ENCODE measurements at regions not wholly inside any gene's neighbourhood (a gene's known extent, or its start where the extent isn't known, plus 50 kb on each side); places are given as distances from the start of the nearest gene placed in this dataset.

DNA sequence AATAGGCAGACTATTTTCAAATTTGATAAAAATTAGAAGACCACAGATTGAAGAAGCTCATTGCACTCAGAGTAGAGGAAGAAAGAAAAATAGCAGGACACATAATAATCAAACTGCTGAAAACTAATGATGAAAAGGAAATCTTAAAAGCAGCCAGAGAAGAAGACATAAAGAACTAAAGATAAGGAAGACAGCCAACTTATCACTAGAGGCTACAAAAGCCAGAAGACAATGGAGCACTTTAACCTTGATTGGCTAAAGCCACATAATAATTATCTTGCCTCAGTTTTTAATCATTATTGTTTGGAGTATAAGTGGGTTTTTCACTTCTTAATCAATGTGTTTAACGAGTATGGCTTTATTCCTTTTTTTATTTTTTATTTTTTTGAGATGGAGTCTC, 397.6 kb downstream of the RNF144B start:
- Histone ChIP-seq H3K9me3 (ENCODE audit: control insufficient read depth in 1 of 2, insufficient read depth in 1 of 2, low read depth in 1 of 2, low read length in 2 of 2) (no peaks in the 10 kb centered on the region), H3K9me2 (ENCODE audit: insufficient read depth) (no peaks in the 10 kb centered on the region), H3K4me1 (ENCODE audit: control insufficient read depth in 1 of 2, insufficient read depth in 2 of 2, low read length in 2 of 2) (no peaks in the 10 kb centered on the region), H3K9ac (ENCODE audit: low read length) (no peak overlapping the region), H2AFZ (ENCODE audit: low read depth, low read length, poor library complexity, severe bottlenecking) (no peak overlapping the region), H3K79me2 (ENCODE audit: insufficient read depth, low read length) (no peaks in the 10 kb centered on the region), H3K4me2 (ENCODE audit: low read length) (no peak overlapping the region), H3K27ac (ENCODE audit: low read depth, low read length) (no peak overlapping the region), H4K20me1 (ENCODE audit: insufficient read depth) (no peaks in the 10 kb centered on the region), H3K27me3 (ENCODE audit: insufficient read depth, low read length) (no peaks in the 10 kb centered on the region), H3K4me3 (replicated peaks in 1 of 2; ENCODE audit: low read depth in 1 of 2, low read length in 2 of 2) (no peak overlapping the region), H3K36me3 (ENCODE audit: control insufficient read depth in 1 of 2, insufficient read depth in 2 of 2, low read length in 2 of 2) (no peaks in the 10 kb centered on the region)
- no TSS peak for BruUV-seq (replicated peaks)
- ChIA-PET POLR2A (no interaction called here), CTCF (no interaction called here), RAD21 (ENCODE audit: low non-redundant PET in 1 of 2, low total read pairs in 2 of 2, uncharacterized antibody in 2 of 2, unreplicated experiment in 2 of 2) (no interaction called here)
- TF ChIP-seq FOSL1 (IDR thresholded peaks at IDR 0.05; ENCODE audit: low read depth): no peak
- no peak for TF ChIP-seq EGR1 (IDR thresholded peaks at IDR 0.05; ENCODE audit: low read depth)
- no peak for TF ChIP-seq SRF (IDR thresholded peaks at IDR 0.05; ENCODE audit: low read depth)
- TF ChIP-seq POLR2A (IDR thresholded peaks at IDR 0.05; ENCODE audit: borderline replicate concordance, extremely low read depth, insufficient read depth, insufficient read length): no peak
- DNase-seq (ENCODE audit: low read depth, low spot score): no peak
- intact Hi-C loops (cut with micrococcal nuclease): no loop called here
- no peak for ATAC-seq

DNA sequence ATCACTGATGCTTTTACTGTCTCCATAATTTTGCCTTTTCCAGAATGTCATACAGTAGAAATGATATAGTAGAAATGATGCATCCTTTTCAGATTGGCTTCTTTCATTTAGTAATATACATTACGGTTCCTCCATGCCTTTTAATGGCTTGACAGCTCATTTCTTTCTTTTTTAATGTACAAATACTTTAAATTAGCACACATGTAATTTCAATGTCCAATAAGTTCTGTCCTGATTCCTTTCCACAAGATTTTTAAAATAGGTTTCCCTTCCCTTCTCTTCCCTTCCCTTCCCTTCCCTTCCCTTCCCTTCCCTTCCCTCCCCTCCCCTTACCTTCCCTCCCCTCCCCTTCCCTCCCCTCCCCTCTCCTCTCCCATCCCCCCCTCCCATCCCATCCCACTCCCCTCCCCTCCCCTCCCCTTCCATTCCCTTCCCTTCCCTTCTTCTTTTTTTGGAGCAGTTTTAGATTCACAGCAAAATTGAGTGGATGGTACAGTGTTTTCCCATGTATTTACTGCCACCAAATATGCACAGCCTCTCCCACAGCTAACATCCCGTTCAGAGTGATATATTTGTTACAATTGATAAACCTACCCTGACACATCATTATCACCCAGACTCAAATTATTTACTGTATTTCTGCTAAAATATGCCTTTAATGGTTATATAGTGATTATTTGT, 398.8 kb downstream of the RNF144B start:
- ATAC-seq (no peak), DNase-seq (ENCODE audit: low read depth, low spot score) (no peak)
- TF ChIP-seq CBX3 (IDR thresholded peaks at IDR 0.05; ENCODE audit: low read depth) (no peak), EGR1 (IDR thresholded peaks at IDR 0.05; ENCODE audit: low read depth) (no peak), POLR2AphosphoS5 (IDR thresholded peaks at IDR 0.05; ENCODE audit: low read depth, low read length) (no peak), SRF (IDR thresholded peaks at IDR 0.05; ENCODE audit: low read depth) (no peak), SIN3A (IDR thresholded peaks at IDR 0.05; ENCODE audit: low read depth) (no peak), POLR2A (IDR thresholded peaks at IDR 0.05; ENCODE audit: borderline replicate concordance, extremely low read depth, insufficient read depth, insufficient read length) (no peak), FOSL1 (IDR thresholded peaks at IDR 0.05; ENCODE audit: low read depth) (no peak), YY1 (IDR thresholded peaks at IDR 0.05; ENCODE audit: extremely low read depth, insufficient replicate concordance, low read depth, low read length) (no peak), REST (IDR thresholded peaks at IDR 0.05; ENCODE audit: low read depth) (no peak), EZH2phosphoT487 (IDR thresholded peaks at IDR 0.05; ENCODE audit: borderline replicate concordance) (no peak)
- TF ChIP-seq, protein P1, sequence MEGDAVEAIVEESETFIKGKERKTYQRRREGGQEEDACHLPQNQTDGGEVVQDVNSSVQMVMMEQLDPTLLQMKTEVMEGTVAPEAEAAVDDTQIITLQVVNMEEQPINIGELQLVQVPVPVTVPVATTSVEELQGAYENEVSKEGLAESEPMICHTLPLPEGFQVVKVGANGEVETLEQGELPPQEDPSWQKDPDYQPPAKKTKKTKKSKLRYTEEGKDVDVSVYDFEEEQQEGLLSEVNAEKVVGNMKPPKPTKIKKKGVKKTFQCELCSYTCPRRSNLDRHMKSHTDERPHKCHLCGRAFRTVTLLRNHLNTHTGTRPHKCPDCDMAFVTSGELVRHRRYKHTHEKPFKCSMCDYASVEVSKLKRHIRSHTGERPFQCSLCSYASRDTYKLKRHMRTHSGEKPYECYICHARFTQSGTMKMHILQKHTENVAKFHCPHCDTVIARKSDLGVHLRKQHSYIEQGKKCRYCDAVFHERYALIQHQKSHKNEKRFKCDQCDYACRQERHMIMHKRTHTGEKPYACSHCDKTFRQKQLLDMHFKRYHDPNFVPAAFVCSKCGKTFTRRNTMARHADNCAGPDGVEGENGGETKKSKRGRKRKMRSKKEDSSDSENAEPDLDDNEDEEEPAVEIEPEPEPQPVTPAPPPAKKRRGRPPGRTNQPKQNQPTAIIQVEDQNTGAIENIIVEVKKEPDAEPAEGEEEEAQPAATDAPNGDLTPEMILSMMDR (IDR thresholded peaks at IDR 0.05 in 2 of 3, conservative IDR thresholded peaks at IDR 0.05 in 1 of 3; ENCODE audit: borderline replicate concordance in 1 of 3, insufficient read depth in 1 of 3, low read depth in 2 of 3, low read length in 2 of 3): no peak
- no peaks in the 10 kb centered on the region for H3K36me3 ChIP-seq (ENCODE audit: control insufficient read depth in 1 of 2, insufficient read depth in 2 of 2, low read length in 2 of 2)
- H3K27ac ChIP-seq (ENCODE audit: low read depth, low read length): no peak overlapping the region
- ChIA-PET CTCF (no interaction called here), POLR2A (no interaction called here), RAD21 (ENCODE audit: low non-redundant PET in 1 of 2, low total read pairs in 2 of 2, uncharacterized antibody in 2 of 2, unreplicated experiment in 2 of 2) (no interaction called here)
- BruUV-seq (replicated peaks): no TSS peak
- no peak overlapping the region for H3K9ac ChIP-seq (ENCODE audit: low read length)
- intact Hi-C loops (cut with micrococcal nuclease): no loop called here
- no peak overlapping the region for H2AFZ ChIP-seq (ENCODE audit: low read depth, low read length, poor library complexity, severe bottlenecking)
- no peaks in the 10 kb centered on the region for H3K79me2 ChIP-seq (ENCODE audit: insufficient read depth, low read length)
- H4K20me1 ChIP-seq (ENCODE audit: insufficient read depth): no peaks in the 10 kb centered on the region
- H3K4me2 ChIP-seq (ENCODE audit: low read length): no peak overlapping the region
- H3K4me3 ChIP-seq (replicated peaks in 1 of 2; ENCODE audit: low read depth in 1 of 2, low read length in 2 of 2): no peak overlapping the region
- no peaks in the 10 kb centered on the region for H3K9me2 ChIP-seq (ENCODE audit: insufficient read depth)
- no peaks in the 10 kb centered on the region for H3K4me1 ChIP-seq (ENCODE audit: control insufficient read depth in 1 of 2, insufficient read depth in 2 of 2, low read length in 2 of 2)
- H3K27me3 ChIP-seq (ENCODE audit: insufficient read depth, low read length): no peaks in the 10 kb centered on the region
- no peaks in the 10 kb centered on the region for H3K9me3 ChIP-seq (ENCODE audit: control insufficient read depth in 1 of 2, insufficient read depth in 1 of 2, low read depth in 1 of 2, low read length in 2 of 2)
